A673 (cell line): ENCODE measurements at regions not wholly inside any gene's neighbourhood (a gene's known extent, or its start where the extent isn't known, plus 50 kb on each side); places are given as distances from the start of the nearest gene placed in this dataset.

Experiments used
- CTCF ChIP-seq: fragments of 300-800, 200-600 bp; sonication (generic); conservative IDR thresholded peaks from 2 replicates; pipeline ENCODE4 v1.5.1; 2017; ENCODE audit warnings: low read depth, mild to moderate bottlenecking, antibody characterized with exemption, low read length, moderate library complexity, mixed read lengths
- EZH2 ChIP-seq: fragments of 200-600 bp; sonication (generic); IDR thresholded peaks from 2 replicates; pipeline ENCODE4 v1.6.1; 2017; ENCODE audit warnings: borderline replicate concordance, low read depth, mild to moderate bottlenecking, mixed read lengths, antibody characterized with exemption, low read length; ENCODE audit not compliant: poor library complexity, severe bottlenecking

GRCh38 chr9:135302329-135303279 is 177.0 kb upstream of the PPP1R26 start:
- no peak for TF ChIP-seq CTCF
- no peak for TF ChIP-seq EZH2
